H1 (cell line): ENCODE measurements at regions not wholly inside any gene's neighbourhood (a gene's known extent, or its start where the extent isn't known, plus 50 kb on each side); places are given as distances from the start of the nearest gene placed in this dataset.

Experiments used
- CTCF ChIA-PET: fragments of 300-600 bp; sonication (Branson Sonifier 250); formaldehyde crosslinking; loops from one replicate; lab custom pipeline; 2021; ENCODE audit not compliant: partially characterized antibody; lab: Charles Lee
- POLR2A ChIA-PET: fragments of 300-600 bp; sonication (Branson Sonifier 250); formaldehyde crosslinking; loops from one replicate; lab custom pipeline; 2021; ENCODE audit warnings: inconsistent platforms; ENCODE audit not compliant: partially characterized antibody; lab: Charles Lee
- DNase-seq, 2 experiments: peaks; one replicate each; pipeline versions ENCODE4 v3.0.0 to v3.0.0-alpha.2; 2010 to 2022; ENCODE audit warnings: low spot score in 2 of 2, low read depth in 1 of 2, mixed read lengths in 1 of 2
- FAIRE-seq: peaks from 2 replicates; lab custom pipeline; 2011; peaks lifted over from hg19 to GRCh38; lab: Jason Lieb, UNC
- H2AFZ ChIP-seq: 2 replicates; pipeline ENCODE4 v1.8.1; 2012; ENCODE audit warnings: low read length, inconsistent platforms
- H2AK5ac ChIP-seq: 2 replicates; pipeline ENCODE4 v1.6.1; 2013; ENCODE audit warnings: low read depth, low read length
- H2BK120ac ChIP-seq: replicated peaks from 2 replicates; pipeline ENCODE3; 2013; ENCODE audit warnings: low read depth, low read length, inconsistent platforms
- H2BK12ac ChIP-seq: 2 replicates; pipeline ENCODE4 v1.6.1; 2013; ENCODE audit warnings: low read depth, low read length
- H2BK15ac ChIP-seq: 2 replicates; pipeline ENCODE4 v1.6.1; 2013; ENCODE audit warnings: low read length
- H2BK20ac ChIP-seq: 2 replicates; pipeline ENCODE4 v1.6.1; 2013; ENCODE audit warnings: low read length
- H2BK5ac ChIP-seq: 2 replicates; pipeline ENCODE4 v1.6.1; 2013; ENCODE audit warnings: low read depth, low read length
- H3K14ac ChIP-seq: 2 replicates; pipeline ENCODE4 v1.6.1; 2013; ENCODE audit warnings: inconsistent platforms; ENCODE audit not compliant: insufficient read length
- H3K18ac ChIP-seq: 2 replicates; pipeline ENCODE4 v1.6.1; 2013; ENCODE audit warnings: low read length; ENCODE audit errors: extremely low read depth
- H3K23ac ChIP-seq: 2 replicates; pipeline ENCODE4 v1.6.1; 2013; ENCODE audit warnings: inconsistent platforms; ENCODE audit not compliant: insufficient read length
- H3K23me2 ChIP-seq: 2 replicates; pipeline ENCODE4 v1.6.1; 2013; ENCODE audit warnings: low read depth, low read length
- H3K27ac ChIP-seq: 2 replicates; pipeline ENCODE4 v1.6.1; 2011; ENCODE audit warnings: low read depth, low read length, inconsistent platforms
- H3K27me3 ChIP-seq, 4 experiments: replicated peaks in 1 of 4; 1 replicate in 1 of 4; 2 replicates in 3 of 4; pipeline versions ENCODE4 v1.6.1 to v1.8.1; 2011 to 2013; ENCODE audit warnings: low read length in 3 of 4, mild to moderate bottlenecking in 3 of 4, inconsistent platforms in 2 of 4, mixed read lengths in 2 of 4, moderate library complexity in 1 of 4; ENCODE audit not compliant: control insufficient read depth in 3 of 4, insufficient read depth in 3 of 4; ENCODE audit errors: extremely low read depth in 1 of 4
- H3K36me3 ChIP-seq, 4 experiments: 2 replicates each; pipeline versions ENCODE4 v1.6.1 to v1.8.1; 2011 to 2013; ENCODE audit warnings: mild to moderate bottlenecking in 4 of 4, low read length in 3 of 4, moderate library complexity in 2 of 4, control low read depth in 1 of 4, inconsistent platforms in 1 of 4; ENCODE audit not compliant: insufficient read depth in 4 of 4, control insufficient read depth in 2 of 4
- H3K4ac ChIP-seq: replicated peaks from 2 replicates; pipeline ENCODE3; 2013; ENCODE audit warnings: low read length, low read depth, mixed read lengths, inconsistent platforms; ENCODE audit not compliant: insufficient read length
- H3K4me1 ChIP-seq, 4 experiments: replicated peaks in 1 of 4; 1 replicate in 1 of 4; 2 replicates in 3 of 4; pipeline versions ENCODE4 v1.6.1 to v1.8.1; 2011 to 2013; ENCODE audit warnings: low read length in 3 of 4, inconsistent platforms in 2 of 4, mixed read lengths in 1 of 4; ENCODE audit not compliant: insufficient read depth in 4 of 4, control insufficient read depth in 3 of 4
- H3K4me2 ChIP-seq, 2 experiments: 2 replicates each; pipeline versions ENCODE4 v1.6.1 to v1.8.1; 2011 to 2013; ENCODE audit warnings: low read depth in 2 of 2, low read length in 2 of 2, control low read depth in 1 of 2, inconsistent platforms in 1 of 2, mild to moderate bottlenecking in 1 of 2; ENCODE audit not compliant: insufficient read depth in 1 of 2
- H3K4me3 ChIP-seq, 4 experiments: fragments of 200-600, 300-600 bp in 1 of 4; sonication (generic), shearing (Covaris generic), sonication (Bioruptor Twin) in 1 of 4; 2 replicates each; pipeline versions ENCODE4 v1.5.1 to v1.8.1; 2011 to 2016; ENCODE audit warnings: low read length in 4 of 4, low read depth in 3 of 4, control low read depth in 2 of 4, inconsistent platforms in 2 of 4, mild to moderate bottlenecking in 2 of 4, mixed read lengths in 1 of 4, moderate library complexity in 1 of 4; ENCODE audit not compliant: insufficient read depth in 2 of 4; ENCODE audit errors: extremely low read depth in 1 of 4
- H3K56ac ChIP-seq: replicated peaks from 2 replicates; pipeline ENCODE3; 2013; ENCODE audit warnings: low read depth, mild to moderate bottlenecking, mixed read lengths, low read length, inconsistent platforms; ENCODE audit not compliant: insufficient read length
- H3K79me1 ChIP-seq: 2 replicates; pipeline ENCODE4 v1.6.1; 2013; ENCODE audit warnings: low read depth, low read length, control low read depth
- H3K79me2 ChIP-seq, 2 experiments: 2 replicates each; pipeline versions ENCODE4 v1.6.1 to v1.8.1; 2012 to 2013; ENCODE audit warnings: low read length in 2 of 2, mild to moderate bottlenecking in 2 of 2, inconsistent platforms in 1 of 2; ENCODE audit not compliant: insufficient read depth in 2 of 2, control insufficient read depth in 1 of 2
- H3K9ac ChIP-seq, 4 experiments: replicated peaks in 1 of 4; 1 replicate in 1 of 4; 2 replicates in 3 of 4; pipeline versions ENCODE4 v1.6.1 to v1.8.1; 2011 to 2013; ENCODE audit warnings: low read depth in 3 of 4, low read length in 3 of 4, control low read depth in 2 of 4, mild to moderate bottlenecking in 2 of 4, moderate library complexity in 2 of 4, inconsistent platforms in 1 of 4; ENCODE audit errors: extremely low read depth in 1 of 4
- H3K9me3 ChIP-seq, 2 experiments: 2 replicates each; pipeline versions ENCODE4 v1.6.1 to v1.8.1; 2012 to 2013; ENCODE audit warnings: mild to moderate bottlenecking in 2 of 2, moderate library complexity in 2 of 2, control low read depth in 1 of 2, inconsistent platforms in 1 of 2, low read depth in 1 of 2, low read length in 1 of 2, mixed read lengths in 1 of 2; ENCODE audit not compliant: insufficient read depth in 2 of 2
- H4K20me1 ChIP-seq, 2 experiments: replicated peaks in 1 of 2; 2 replicates each; pipeline versions ENCODE3 to v1.8.1; 2011 to 2013; ENCODE audit warnings: inconsistent platforms in 2 of 2, low read length in 2 of 2, mild to moderate bottlenecking in 1 of 2; ENCODE audit not compliant: insufficient read depth in 2 of 2, control insufficient read depth in 1 of 2
- H4K5ac ChIP-seq: 2 replicates; pipeline ENCODE4 v1.6.1; 2013; ENCODE audit warnings: low read length, low read depth, mixed read lengths, inconsistent platforms; ENCODE audit not compliant: insufficient read length
- H4K8ac ChIP-seq: 2 replicates; pipeline ENCODE4 v1.8.0; 2013; ENCODE audit warnings: mild to moderate bottlenecking, moderate library complexity, low read length, inconsistent platforms; ENCODE audit not compliant: insufficient read depth; ENCODE audit errors: extremely low read depth
- H4K91ac ChIP-seq: replicated peaks from 2 replicates; pipeline ENCODE3; 2013; ENCODE audit warnings: low read length, mixed read lengths, inconsistent platforms; ENCODE audit not compliant: insufficient read length
- BACH1 ChIP-seq: IDR thresholded peaks from 2 replicates; pipeline ENCODE4 v1.6.1; 2012; ENCODE audit warnings: low read length, improper control_type of control experiment
- BCL11A ChIP-seq, 2 experiments: IDR thresholded peaks; one replicate each; pipeline ENCODE4 v1.6.1; 2011; ENCODE audit warnings: low read depth in 2 of 2, low read length in 2 of 2, mild to moderate bottlenecking in 2 of 2
- BRCA1 ChIP-seq: IDR thresholded peaks from 2 replicates; pipeline ENCODE4 v1.6.1; 2012; ENCODE audit warnings: low read depth, low read length, improper control_type of control experiment
- FOSL1 ChIP-seq: IDR thresholded peaks from 2 replicates; pipeline ENCODE4 v1.6.1; 2011; ENCODE audit warnings: mild to moderate bottlenecking, low read depth, low read length, moderate library complexity; ENCODE audit not compliant: insufficient read depth
- JUN ChIP-seq: IDR thresholded peaks from 2 replicates; pipeline ENCODE4 v1.6.1; 2011; ENCODE audit warnings: low read depth, mild to moderate bottlenecking, improper control_type of control experiment, low read length
- NANOG ChIP-seq: IDR thresholded peaks from 2 replicates; pipeline ENCODE4 v1.6.1; 2011; ENCODE audit warnings: low read length, low read depth, mild to moderate bottlenecking, inconsistent platforms; ENCODE audit not compliant: insufficient read depth, poor library complexity, severe bottlenecking
- PHF8 ChIP-seq: fragments of 200-600 bp; sonication (generic); conservative IDR thresholded peaks from 2 replicates; pipeline ENCODE4 v1.7.1; 2012; ENCODE audit warnings: low read depth, mild to moderate bottlenecking, inconsistent platforms, low read length, moderate library complexity
- POLR2A ChIP-seq, 2 experiments: IDR thresholded peaks; 1 replicate in 1 of 2; 2 replicates in 1 of 2; pipeline ENCODE4 v1.6.1; 2011; ENCODE audit warnings: low read depth in 2 of 2, low read length in 2 of 2, mild to moderate bottlenecking in 2 of 2; ENCODE audit errors: control extremely low read depth in 1 of 2
- POU5F1 ChIP-seq: IDR thresholded peaks from 2 replicates; pipeline ENCODE4 v1.6.1; 2011; ENCODE audit warnings: low read depth, mild to moderate bottlenecking, low read length, moderate library complexity
- RAD21 ChIP-seq, 2 experiments: IDR thresholded peaks in 1 of 2; conservative IDR thresholded peaks in 1 of 2; 2 replicates each; pipeline ENCODE4 v1.6.1; 2011; ENCODE audit warnings: low read depth in 2 of 2, low read length in 2 of 2, improper control_type of control experiment in 1 of 2, inconsistent platforms in 1 of 2, mild to moderate bottlenecking in 1 of 2, moderate library complexity in 1 of 2
- SAP30 ChIP-seq: fragments of 300-600 bp; sonication (generic); IDR thresholded peaks from 2 replicates; pipeline ENCODE4 v1.7.1; 2012; ENCODE audit warnings: low read length, moderate library complexity, mild to moderate bottlenecking, inconsistent platforms; ENCODE audit not compliant: insufficient read depth, insufficient replicate concordance
- SIRT6 ChIP-seq: IDR thresholded peaks from one replicate; pipeline ENCODE4 v1.7.1; 2012; ENCODE audit warnings: low read length, inconsistent platforms
- SP1 ChIP-seq: IDR thresholded peaks from 2 replicates; pipeline ENCODE4 v1.6.1; 2011; ENCODE audit warnings: low read depth, low read length
- SP2 ChIP-seq: IDR thresholded peaks from 2 replicates; pipeline ENCODE4 v1.6.1; 2012; ENCODE audit warnings: mild to moderate bottlenecking, low read length, inconsistent platforms
- SP4 ChIP-seq: IDR thresholded peaks from 2 replicates; pipeline ENCODE4 v1.6.1; 2012; ENCODE audit warnings: low read length, inconsistent platforms
- YY1 ChIP-seq: IDR thresholded peaks from 2 replicates; pipeline ENCODE4 v1.6.1; 2011; ENCODE audit warnings: low read depth, mild to moderate bottlenecking, low read length
- WGBS, 2 experiments: shearing (Covaris generic) in 1 of 2; methylation state at CpG; one replicate each; pipeline versions ENCODE4 v1.1.6 to v1.1.7; 2013 to 2015; ENCODE audit warnings: low lambda C conversion rate in 2 of 2, mixed read lengths in 2 of 2, inconsistent platforms in 1 of 2, low coverage in 1 of 2, missing lambda C conversion rate in 1 of 2; ENCODE audit not compliant: insufficient replicate concordance in 2 of 2, insufficient coverage in 1 of 2, insufficient read length in 1 of 2; ENCODE audit errors: extremely low coverage in 1 of 2, missing lambda C conversion rate in 1 of 2; 5-methylcytosine and 5-hydroxymethylcytosine counted together

DNA sequence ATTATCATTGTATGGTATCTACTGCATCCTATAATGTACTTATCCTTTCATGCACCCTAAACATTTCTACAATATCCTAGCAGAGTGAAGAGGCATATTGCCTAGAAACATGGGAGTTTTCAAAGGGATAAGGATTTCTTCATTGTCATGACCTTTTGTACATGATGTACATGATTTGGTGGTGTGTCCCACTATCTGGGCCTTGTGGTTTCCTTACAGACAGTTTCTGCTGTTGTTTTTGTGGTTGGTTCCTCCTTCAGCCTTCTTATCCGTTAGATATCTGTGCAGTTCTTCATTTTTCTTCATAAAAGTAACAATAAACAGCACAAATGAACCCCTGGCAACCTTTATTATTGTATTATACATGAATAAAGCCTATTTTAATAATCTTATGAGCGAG, 70.4 kb upstream of the BACH1 start:
- Histone ChIP-seq H4K91ac (no peak overlapping the region), H3K27ac (no peak overlapping the region), H3K23ac (no peak overlapping the region), H2BK12ac (no peak overlapping the region), H2AFZ (no peak overlapping the region), H3K4me1 (no peaks in the 10 kb centered on the region), H3K4me2 (no peak overlapping the region), H3K9me3 (no peaks in the 10 kb centered on the region), H4K5ac (no peak overlapping the region), H3K27me3 (no peaks in the 10 kb centered on the region), H2BK120ac (no peak overlapping the region), H3K56ac (no peak overlapping the region), H2BK5ac (no peak overlapping the region), H3K4me3 (no peak overlapping the region), H3K23me2 (no peaks in the 10 kb centered on the region), H3K4ac (no peak overlapping the region), H3K14ac (no peak overlapping the region), H3K79me1 (no peaks in the 10 kb centered on the region), H3K18ac (no peak overlapping the region), H2BK15ac (no peak overlapping the region), H3K36me3 (no peaks in the 10 kb centered on the region), H2AK5ac (no peak overlapping the region), H2BK20ac (no peak overlapping the region), H3K79me2 (no peaks in the 10 kb centered on the region), H4K8ac (no peak overlapping the region), H4K20me1 (no peaks in the 10 kb centered on the region), H3K9ac (no peak overlapping the region)
- CTCF ChIA-PET: interaction anchor here (1.2 kb wide), 1 partner anchor 68 kb away, joined by 3 read pairs; no protein-coding TSS in a partner anchor
- DNase-seq (no peak), FAIRE-seq (no peak)
- POLR2A ChIA-PET: no interaction called here
- WGBS, 2 experiments: 94% methylated on average over 2 of the region's 2 CpGs; no CpG with 5 or more reads in 1 of the 2 experiments
- TF ChIP-seq BRCA1: no peak
- no peak for TF ChIP-seq POLR2A (IDR thresholded peaks at IDR 0.05; ENCODE audit: control extremely low read depth in 1 of 2, low read depth in 2 of 2, low read length in 2 of 2)
- TF ChIP-seq RAD21 (IDR thresholded peaks at IDR 0.05 in 1 of 2, conservative IDR thresholded peaks at IDR 0.05 in 1 of 2; ENCODE audit: low read depth in 2 of 2, low read length in 2 of 2): no peak
- TF ChIP-seq PHF8: no peak
- no peak for TF ChIP-seq JUN
- no peak for TF ChIP-seq SP1
- TF ChIP-seq SIRT6: no peak
- no peak for TF ChIP-seq SP2
- no peak for TF ChIP-seq YY1
- no peak for TF ChIP-seq BACH1
- TF ChIP-seq NANOG: no peak
- TF ChIP-seq FOSL1: no peak
- no peak for TF ChIP-seq POU5F1
- no peak for TF ChIP-seq SP4
- no peak for TF ChIP-seq BCL11A (IDR thresholded peaks at IDR 0.05; ENCODE audit: low read depth in 2 of 2, low read length in 2 of 2)
- TF ChIP-seq SAP30: no peak
